ENCODE measurements at regions not wholly inside any gene's neighbourhood (a gene's known extent, or its start where the extent isn't known, plus 50 kb on each side); places are given as distances from the start of the nearest gene placed in this dataset.

GRCh38 chr18:6558446-6559156 is 143.9 kb upstream of the L3MBTL4 start:
- intact Hi-C loops (cut with micrococcal nuclease; ENCODE audit: unreplicated experiment) (no loop called here), in situ Hi-C loops (cut with HindIII; ENCODE audit: extremely low pct_ligation_motif_present, low pct_unique_long_range_greater_than_20kb) (no loop called here)
- TF ChIP-seq TFDP2 (CRISPR knock-in tag; IDR thresholded peaks at IDR 0.05) (no peak), RFXAP (CRISPR knock-in tag; IDR thresholded peaks at IDR 0.05; ENCODE audit: borderline replicate concordance) (no peak), ZNF354B (CRISPR knock-in tag; IDR thresholded peaks at IDR 0.05) (no peak), LCORL (IDR thresholded peaks at IDR 0.05) (no peak), LCORL (CRISPR knock-in tag; IDR thresholded peaks at IDR 0.05) (no peak), ZNF670 (CRISPR knock-in tag; IDR thresholded peaks at IDR 0.05; ENCODE audit: borderline replicate concordance) (no peak), ZNF749 (CRISPR knock-in tag; IDR thresholded peaks at IDR 0.05; ENCODE audit: borderline replicate concordance) (no peak), ZNF33A (CRISPR knock-in tag; IDR thresholded peaks at IDR 0.05; ENCODE audit: borderline replicate concordance) (no peak)
- no peaks in the 10 kb centered on the region for H3K79me2 ChIP-seq (ENCODE audit: insufficient read depth, low read length)
- no peaks in the 10 kb centered on the region for H4K20me1 ChIP-seq (ENCODE audit: insufficient read depth, low read length)
- no peak overlapping the region for H3K4me3 ChIP-seq (replicated peaks in 1 of 3; ENCODE audit: insufficient read depth in 1 of 3, low read depth in 2 of 3, low read length in 3 of 3)
- BruUV-seq (replicated peaks), result no TSS peak
- no peaks in the 10 kb centered on the region for H3K9me3 ChIP-seq (ENCODE audit: low read length)
- FAIRE-seq (no peak), ATAC-seq (no peak), DNase-seq (ENCODE audit: low spot score) (no peak)
- no peak overlapping the region for H3K9ac ChIP-seq (ENCODE audit: insufficient read depth, low read depth, low read length)
- peaks cover 0 to 10% of the 10 kb centered on the region in 2 experiments; a peak in 4 of 5 replicates for H3K27me3 ChIP-seq (ENCODE audit: control insufficient read depth in 1 of 2, insufficient read depth in 2 of 2, low read length in 2 of 2)
- POLR2A ChIA-PET, result no interaction called here
- WGBS (ENCODE audit: low lambda C conversion rate), result 16% methylated on average over 7 of the region's 7 CpGs
- no peaks in the 10 kb centered on the region for H3K4me1 ChIP-seq (ENCODE audit: insufficient read depth, low read length)
- CTCF ChIA-PET (ENCODE audit: low intra/inter-chr PET ratio, low total read pairs), result no interaction called here
- H3K27ac ChIP-seq (ENCODE audit: extremely low read length, insufficient read depth, low read length), result no peak overlapping the region
- peak overlapping the region; percentile 42 for H2AFZ ChIP-seq (ENCODE audit: low read length)
- no peaks in the 10 kb centered on the region for H3K36me3 ChIP-seq (replicated peaks in 1 of 2; ENCODE audit: control insufficient read depth in 1 of 2, insufficient read depth in 2 of 2, low read length in 2 of 2)
- no peak overlapping the region for H3K4me2 ChIP-seq (ENCODE audit: low read depth, low read length)
